ENCODE measurements at regions not wholly inside any gene's neighbourhood (a gene's known extent, or its start where the extent isn't known, plus 50 kb on each side); places are given as distances from the start of the nearest gene placed in this dataset.

DNA sequence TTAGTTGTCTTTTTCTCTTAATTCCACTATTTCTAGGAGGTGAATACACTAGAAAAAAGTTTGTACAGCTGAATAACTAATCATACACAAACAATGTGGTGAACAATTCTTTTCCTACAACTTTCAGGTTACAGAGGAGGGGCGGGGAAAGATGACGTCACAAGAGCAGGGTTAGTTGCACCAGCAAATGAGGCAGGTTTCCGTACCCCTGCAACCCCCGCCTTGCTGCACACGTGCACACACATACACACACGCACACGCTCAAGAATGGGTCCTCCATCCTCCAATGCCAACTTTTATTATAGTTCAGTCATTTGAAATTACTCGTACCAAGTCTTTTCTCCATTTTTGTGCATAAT is 122.8 kb downstream of the ARL4C start:
- ATAC-seq (no peak), DNase-seq (no peak)
- intact Hi-C loops (cut with DNase I), result no loop called here
- TF ChIP-seq, protein P1, sequence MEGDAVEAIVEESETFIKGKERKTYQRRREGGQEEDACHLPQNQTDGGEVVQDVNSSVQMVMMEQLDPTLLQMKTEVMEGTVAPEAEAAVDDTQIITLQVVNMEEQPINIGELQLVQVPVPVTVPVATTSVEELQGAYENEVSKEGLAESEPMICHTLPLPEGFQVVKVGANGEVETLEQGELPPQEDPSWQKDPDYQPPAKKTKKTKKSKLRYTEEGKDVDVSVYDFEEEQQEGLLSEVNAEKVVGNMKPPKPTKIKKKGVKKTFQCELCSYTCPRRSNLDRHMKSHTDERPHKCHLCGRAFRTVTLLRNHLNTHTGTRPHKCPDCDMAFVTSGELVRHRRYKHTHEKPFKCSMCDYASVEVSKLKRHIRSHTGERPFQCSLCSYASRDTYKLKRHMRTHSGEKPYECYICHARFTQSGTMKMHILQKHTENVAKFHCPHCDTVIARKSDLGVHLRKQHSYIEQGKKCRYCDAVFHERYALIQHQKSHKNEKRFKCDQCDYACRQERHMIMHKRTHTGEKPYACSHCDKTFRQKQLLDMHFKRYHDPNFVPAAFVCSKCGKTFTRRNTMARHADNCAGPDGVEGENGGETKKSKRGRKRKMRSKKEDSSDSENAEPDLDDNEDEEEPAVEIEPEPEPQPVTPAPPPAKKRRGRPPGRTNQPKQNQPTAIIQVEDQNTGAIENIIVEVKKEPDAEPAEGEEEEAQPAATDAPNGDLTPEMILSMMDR (IDR thresholded peaks at IDR 0.05), result no peak
- TF ChIP-seq POLR2A (IDR thresholded peaks at IDR 0.05), result no peak
- Histone ChIP-seq H3K27ac (no peak overlapping the region), H3K27me3 (no peaks in the 10 kb centered on the region), H3K36me3 (replicated peaks in 1 of 2; ENCODE audit: insufficient read depth in 1 of 2, low read depth in 2 of 2) (no peaks in the 10 kb centered on the region), H3K4me1 (no peaks in the 10 kb centered on the region), H3K4me3 (no peak overlapping the region), H3K9me3 (no peaks in the 10 kb centered on the region)
- 78 to 84% methylated on average over 8 of the region's 8 CpGs for WGBS, 2 donors

DNA sequence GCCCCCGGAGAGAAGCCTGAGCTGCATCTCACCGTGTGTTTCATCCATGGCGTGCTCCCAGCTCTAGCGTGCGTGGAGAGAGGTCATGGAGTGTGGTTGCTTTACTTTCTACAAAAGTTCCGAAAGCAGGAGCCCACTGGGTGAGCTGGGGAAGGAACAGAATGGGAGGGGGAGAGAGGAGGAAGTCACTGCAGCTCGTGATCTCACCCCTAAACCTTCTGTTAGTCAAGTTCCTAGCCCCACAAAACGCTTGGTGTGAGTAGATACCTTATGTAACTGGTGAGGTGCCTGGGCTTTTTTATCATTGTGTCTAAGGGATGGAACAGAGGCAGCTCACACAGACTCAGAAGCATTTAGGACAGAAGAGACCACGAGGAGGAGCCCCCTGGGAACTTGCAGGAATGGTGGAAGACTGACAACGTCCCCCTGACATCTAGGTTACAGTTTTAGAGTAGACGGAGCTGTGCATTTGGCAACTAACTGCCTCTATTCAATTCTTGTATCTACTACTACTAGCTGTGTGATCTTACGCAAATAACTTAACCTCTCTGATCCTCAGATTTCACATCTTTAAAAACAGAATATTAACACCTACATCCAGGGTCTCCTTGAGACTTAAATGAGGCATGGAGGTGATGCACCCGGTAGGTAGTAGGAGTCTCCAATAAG is 123.3 kb downstream of the ARL4C start:
- no peak for TF ChIP-seq POLR2A (IDR thresholded peaks at IDR 0.05)
- TF ChIP-seq, protein P1 (IDR thresholded peaks at IDR 0.05), result no peak
- DNase-seq (no peak), ATAC-seq (no peak)
- H3K27me3 ChIP-seq, result no peaks in the 10 kb centered on the region
- H3K9me3 ChIP-seq, result no peaks in the 10 kb centered on the region
- WGBS, 2 donors, result 70 to 88% methylated on average over 9 to 13 of the region's 13 CpGs
- no peaks in the 10 kb centered on the region for H3K4me1 ChIP-seq
- H3K4me3 ChIP-seq, result no peak overlapping the region
- H3K27ac ChIP-seq, result no peak overlapping the region
- intact Hi-C loops (cut with DNase I), result no loop called here
- H3K36me3 ChIP-seq (replicated peaks in 1 of 2; ENCODE audit: insufficient read depth in 1 of 2, low read depth in 2 of 2), result no peaks in the 10 kb centered on the region

DNA sequence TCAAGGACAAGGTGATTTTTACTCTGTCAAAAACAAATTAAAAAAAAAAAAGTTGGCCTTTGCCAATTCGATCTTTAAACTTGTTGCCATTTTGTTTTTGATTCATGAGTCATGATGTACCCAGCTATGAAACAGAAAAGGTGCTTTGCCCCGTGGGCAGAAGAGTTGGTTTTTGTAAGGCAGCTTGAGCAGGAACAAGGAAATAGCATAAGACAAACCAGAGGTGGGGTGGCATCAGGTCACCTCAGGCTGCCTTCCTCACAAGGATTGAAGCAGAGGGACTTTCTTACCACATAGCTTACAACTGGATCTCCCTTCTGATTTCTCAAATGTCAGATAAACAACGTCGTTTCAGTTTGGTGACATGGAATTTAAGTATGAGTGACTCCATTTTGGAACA is 123.8 kb downstream of the ARL4C start:
- Histone ChIP-seq H3K27ac (no peak overlapping the region), H3K4me3 (no peak overlapping the region), H3K36me3 (replicated peaks in 1 of 2; ENCODE audit: insufficient read depth in 1 of 2, low read depth in 2 of 2) (no peaks in the 10 kb centered on the region), H3K9me3 (no peaks in the 10 kb centered on the region), H3K27me3 (no peaks in the 10 kb centered on the region), H3K4me1 (no peaks in the 10 kb centered on the region)
- TF ChIP-seq, protein P1 (IDR thresholded peaks at IDR 0.05), result no peak
- no peak for TF ChIP-seq POLR2A (IDR thresholded peaks at IDR 0.05)
- no peak for DNase-seq
- intact Hi-C loops (cut with DNase I), result no loop called here
- ATAC-seq, result no peak
- WGBS, 2 donors, result 69 to 77% methylated on average over 4 of the region's 4 CpGs

DNA sequence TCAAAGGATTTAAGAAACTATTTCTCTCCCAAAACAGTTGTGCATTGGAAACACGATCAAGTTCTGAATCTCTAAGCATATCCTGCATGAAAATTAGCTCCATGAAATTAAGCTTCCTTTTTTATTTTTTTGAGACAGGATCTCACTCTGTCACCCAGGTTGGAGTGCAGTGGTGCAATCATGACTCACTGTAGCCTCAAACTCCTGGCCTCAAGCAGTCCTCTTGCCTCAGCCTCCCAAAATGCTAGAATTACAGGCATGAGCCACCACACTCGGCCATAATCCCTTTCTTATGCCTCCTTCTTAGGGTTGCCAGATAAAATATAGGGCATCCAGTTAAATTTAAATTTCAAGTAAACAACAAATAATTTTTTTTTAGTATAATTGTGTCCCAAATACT is 124.4 kb downstream of the ARL4C start:
- H3K9me3 ChIP-seq, result no peaks in the 10 kb centered on the region
- intact Hi-C loops (cut with DNase I), result no loop called here
- H3K36me3 ChIP-seq (replicated peaks in 1 of 2; ENCODE audit: insufficient read depth in 1 of 2, low read depth in 2 of 2), result no peaks in the 10 kb centered on the region
- peaks cover 3% of the 10 kb centered on the region for H3K4me1 ChIP-seq
- ATAC-seq (no peak), DNase-seq (no peak)
- no peaks in the 10 kb centered on the region for H3K27me3 ChIP-seq
- H3K4me3 ChIP-seq, result no peak overlapping the region
- no peak for TF ChIP-seq POLR2A (IDR thresholded peaks at IDR 0.05)
- TF ChIP-seq, protein P1 (IDR thresholded peaks at IDR 0.05), result no peak
- H3K27ac ChIP-seq, result no peak overlapping the region
- 67 to 70% methylated on average over 2 of the region's 2 CpGs for WGBS, 2 donors

DNA sequence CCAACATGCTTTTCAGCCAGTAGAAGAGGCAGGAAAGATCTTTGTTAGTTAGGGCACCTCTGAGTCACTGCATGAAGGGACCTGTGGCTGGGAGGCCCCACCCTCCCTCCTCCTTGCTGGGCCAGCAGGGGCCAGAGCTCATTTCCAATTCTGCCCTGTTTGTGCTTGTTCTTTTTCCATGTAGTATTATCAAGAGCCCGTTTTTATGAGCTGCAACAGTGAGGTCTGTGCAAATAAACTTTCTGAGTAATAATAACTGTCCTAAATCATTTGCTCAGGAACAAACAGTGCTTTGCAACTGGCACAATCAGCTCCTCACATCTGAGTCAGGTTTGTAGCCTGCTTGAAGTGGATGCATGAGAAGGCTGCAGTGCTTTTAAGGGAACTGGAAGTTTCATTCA is 128.0 kb downstream of the ARL4C start:
- Histone ChIP-seq H3K36me3 (replicated peaks in 1 of 2; ENCODE audit: insufficient read depth in 1 of 2, low read depth in 2 of 2) (no peaks in the 10 kb centered on the region), H3K9me3 (no peaks in the 10 kb centered on the region), H3K27me3 (no peaks in the 10 kb centered on the region), H3K4me1 (peaks cover 13% of the 10 kb centered on the region), H3K27ac (no peak overlapping the region), H3K4me3 (no peak overlapping the region)
- TF ChIP-seq POLR2A (IDR thresholded peaks at IDR 0.05), result no peak
- TF ChIP-seq, protein P1 (IDR thresholded peaks at IDR 0.05), result no peak
- peak; percentile 56 for ATAC-seq
- 29 to 40% methylated on average over 1 of the region's 1 CpG for WGBS, 2 donors
- intact Hi-C loops (cut with DNase I), result no loop called here
- peak in 1 of 4 donors; percentile 23 for DNase-seq

Data from body of pancreas (tissue), 4 donors.